Neutrophil (primary cell): ENCODE measurements at regions not wholly inside any gene's neighbourhood (a gene's known extent, or its start where the extent isn't known, plus 50 kb on each side); places are given as distances from the start of the nearest gene placed in this dataset.

Experiments
- H3K27ac ChIP-seq: fragments of 200-600 bp; sonication (generic); 2 replicates; pipeline ENCODE4 v1.5.1; 2016; ENCODE audit warnings: mild to moderate bottlenecking, moderate library complexity
- H3K27me3 ChIP-seq: fragments of 200-600 bp; sonication (generic); 2 replicates; pipeline ENCODE4 v1.6.0; 2016; ENCODE audit warnings: mild to moderate bottlenecking
- H3K36me3 ChIP-seq: fragments of 200-600 bp; sonication (generic); 2 replicates; pipeline ENCODE4 v1.5.1; 2017
- H3K4me1 ChIP-seq, 2 experiments: fragments of 200-600 bp in 1 of 2; sonication (generic) in 1 of 2; 1 replicate in 1 of 2; 2 replicates in 1 of 2; pipeline versions ENCODE4 v1.5.1 to v1.6.1; 2013 to 2016; ENCODE audit warnings: low read depth in 1 of 2, low read length in 1 of 2, mild to moderate bottlenecking in 1 of 2, moderate library complexity in 1 of 2; ENCODE audit not compliant: control insufficient read depth in 1 of 2, insufficient read depth in 1 of 2
- H3K4me3 ChIP-seq, 2 experiments: fragments of 200-600 bp in 1 of 2; sonication (generic) in 1 of 2; 1 replicate in 1 of 2; 2 replicates in 1 of 2; pipeline ENCODE4 v1.5.1; 2013 to 2016; ENCODE audit warnings: low read depth in 1 of 2, low read length in 1 of 2, mild to moderate bottlenecking in 1 of 2, moderate library complexity in 1 of 2
- H3K9me3 ChIP-seq: fragments of 200-600 bp; sonication (generic); 2 replicates; pipeline ENCODE4 v1.5.1; 2016
- CTCF ChIP-seq: fragments of 200-600 bp; sonication (generic); IDR thresholded peaks from 2 replicates; pipeline ENCODE4 v1.5.1; 2016; ENCODE audit warnings: antibody characterized with exemption

DNA sequence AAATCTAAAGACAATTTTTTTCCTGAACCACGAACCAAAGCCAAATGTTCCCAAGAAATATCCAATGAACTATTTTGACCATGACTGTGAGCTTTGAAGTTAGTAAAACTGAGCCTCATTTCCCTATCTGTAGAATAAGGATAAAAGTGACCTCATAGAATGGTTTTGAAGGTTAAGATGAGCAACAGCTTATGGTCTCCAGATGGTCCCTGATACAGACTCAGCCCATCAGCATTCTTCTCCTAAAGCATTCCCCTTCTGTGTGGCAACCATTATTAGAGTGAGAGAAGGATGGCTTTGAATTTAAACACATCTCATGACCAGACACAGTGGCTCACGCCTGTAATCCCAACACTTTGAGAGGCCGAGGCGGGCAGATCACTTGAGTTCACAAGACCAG is 70.1 kb downstream of the COPRS start:
- Histone ChIP-seq H3K4me1 (no peaks in the 10 kb centered on the region), H3K9me3 (no peaks in the 10 kb centered on the region), H3K27me3 (no peaks in the 10 kb centered on the region), H3K27ac (no peak overlapping the region), H3K4me3 (no peak overlapping the region), H3K36me3 (no peaks in the 10 kb centered on the region)
- TF ChIP-seq CTCF, result no peak

GRCh38 chr17:31788571-31788946 is 70.5 kb downstream of the COPRS start:
- Histone ChIP-seq H3K4me1 (no peaks in the 10 kb centered on the region), H3K4me3 (no peak overlapping the region), H3K27ac (no peak overlapping the region), H3K9me3 (no peaks in the 10 kb centered on the region), H3K36me3 (no peaks in the 10 kb centered on the region), H3K27me3 (no peaks in the 10 kb centered on the region)
- TF ChIP-seq CTCF, result no peak

DNA sequence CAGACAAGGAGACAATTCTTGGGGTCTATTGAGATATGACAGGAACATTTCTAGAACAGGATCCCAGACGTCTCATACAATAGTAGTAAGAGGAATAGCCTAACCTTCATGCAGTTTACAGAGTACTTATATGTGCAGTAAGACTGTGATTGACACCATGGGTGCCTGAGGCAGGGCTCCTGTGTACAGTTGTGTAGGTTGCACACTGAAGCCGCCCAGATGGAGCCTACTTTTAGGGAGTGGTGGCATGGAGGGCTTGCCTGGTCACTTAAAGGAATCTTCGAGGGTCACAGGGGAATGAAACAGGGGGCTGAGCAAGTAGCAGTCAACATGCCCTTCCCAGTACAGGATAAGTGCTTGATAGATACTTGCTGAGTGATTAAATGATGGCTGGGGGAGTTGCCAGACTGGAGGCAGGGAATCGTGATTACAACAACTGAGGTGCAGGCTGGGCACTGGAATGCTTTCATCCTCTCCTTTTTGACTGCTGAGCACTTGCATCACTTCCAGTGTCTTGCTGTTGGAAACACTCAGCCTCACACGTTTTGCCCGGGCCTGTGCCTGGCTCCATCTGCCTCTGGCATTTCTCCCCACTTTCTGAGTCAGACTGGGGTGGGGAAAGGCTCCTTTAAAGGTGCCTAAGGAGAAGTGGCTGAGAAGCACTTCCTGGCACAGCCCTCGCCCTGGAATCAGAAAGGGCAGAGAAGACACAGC is 71.0 kb downstream of the COPRS start:
- no peaks in the 10 kb centered on the region for H3K27me3 ChIP-seq
- H3K4me1 ChIP-seq, result no peaks in the 10 kb centered on the region
- H3K4me3 ChIP-seq, result no peak overlapping the region
- no peaks in the 10 kb centered on the region for H3K36me3 ChIP-seq
- no peak for TF ChIP-seq CTCF
- no peaks in the 10 kb centered on the region for H3K9me3 ChIP-seq
- H3K27ac ChIP-seq, result no peak overlapping the region

GRCh38 chr17:31786796-31787481 is 72.1 kb downstream of the COPRS start:
- no peaks in the 10 kb centered on the region for H3K36me3 ChIP-seq
- no peaks in the 10 kb centered on the region for H3K4me1 ChIP-seq
- no peak overlapping the region for H3K27ac ChIP-seq
- no peaks in the 10 kb centered on the region for H3K27me3 ChIP-seq
- H3K4me3 ChIP-seq, result no peak overlapping the region
- no peak for TF ChIP-seq CTCF
- H3K9me3 ChIP-seq, result no peaks in the 10 kb centered on the region

- H3K4me1 ChIP-seq, result no peaks in the 10 kb centered on the region
Measured at GRCh38 chr17:31780483-31780882, 78.6 kb downstream of the COPRS start.

More at GRCh38 chr17:31780483-31780882, 78.6 kb downstream of the COPRS start:
- Histone ChIP-seq H3K27ac (no peak overlapping the region), H3K4me3 (no peak overlapping the region), H3K9me3 (no peaks in the 10 kb centered on the region), H3K36me3 (no peaks in the 10 kb centered on the region), H3K27me3 (no peaks in the 10 kb centered on the region)
- no peak for TF ChIP-seq CTCF
